Peyer's patch (tissue), 4 donors: ENCODE measurements at regions not wholly inside any gene's neighbourhood (a gene's known extent, or its start where the extent isn't known, plus 50 kb on each side); places are given as distances from the start of the nearest gene placed in this dataset.

Experiments
- DNase-seq, 3 donors: peaks; one replicate each; pipeline ENCODE4 v3.0.0-alpha.2; 2017 to 2019
- H3K27ac ChIP-seq, 4 donors: fragments of 200-600 bp; sonication (generic); one replicate each; pipeline ENCODE4 v1.5.1; 2016 to 2019
- H3K27me3 ChIP-seq, 2 donors: fragments of 200-600 bp; sonication (generic); one replicate each; pipeline ENCODE4 v1.5.1; 2019
- H3K36me3 ChIP-seq, 3 donors: fragments of 200-600 bp; sonication (generic); one replicate each; pipeline ENCODE4 v1.5.1; 2016 to 2019
- H3K4me1 ChIP-seq, 4 donors: fragments of 200-600 bp; sonication (generic); one replicate each; pipeline ENCODE4 v1.5.1; 2016 to 2019
- H3K4me3 ChIP-seq, 4 donors: fragments of 200-600 bp; sonication (generic); 1 replicate in 3 of 4; 2 replicates in 1 of 4; pipeline ENCODE4 v1.5.1; 2016 to 2019; ENCODE audit warnings: mild to moderate bottlenecking in 1 of 4
- H3K9me3 ChIP-seq, 4 donors: fragments of 200-600 bp; sonication (generic); one replicate each; pipeline ENCODE4 v1.5.1; 2016 to 2019; ENCODE audit warnings: mild to moderate bottlenecking in 1 of 4
- CTCF ChIP-seq, 6 experiments: fragments of 450-650 bp in 4 of 6; fragments of 200-600 bp in 2 of 6; sonication (generic) in 1 of 6; IDR thresholded peaks; one replicate each; pipeline ENCODE4 v1.5.1; 2017 to 2019; ENCODE audit warnings: antibody characterized with exemption in 6 of 6, mild to moderate bottlenecking in 3 of 6, moderate library complexity in 1 of 6
- POLR2A ChIP-seq, 2 donors: fragments of 450-650 bp; IDR thresholded peaks; one replicate each; pipeline ENCODE4 v1.5.1; 2017; ENCODE audit warnings: antibody characterized with exemption in 2 of 2, mild to moderate bottlenecking in 2 of 2, moderate library complexity in 2 of 2

GRCh38 chr6:156160007-156160794 is 617.0 kb upstream of the ARID1B start:
- TF ChIP-seq CTCF (IDR thresholded peaks at IDR 0.05) = no peak
- TF ChIP-seq POLR2A (IDR thresholded peaks at IDR 0.05) = no peak
- no peaks in the 10 kb centered on the region for H3K27me3 ChIP-seq
- H3K4me3 ChIP-seq = no peak overlapping the region
- H3K27ac ChIP-seq = no peak overlapping the region
- no peaks in the 10 kb centered on the region for H3K36me3 ChIP-seq
- no peaks in the 10 kb centered on the region for H3K9me3 ChIP-seq
- no peak for DNase-seq
- no peaks in the 10 kb centered on the region for H3K4me1 ChIP-seq

GRCh38 chr6:156154896-156155295 is 622.3 kb upstream of the ARID1B start:
- DNase-seq = no peak
- TF ChIP-seq POLR2A (IDR thresholded peaks at IDR 0.05) (no peak), CTCF (IDR thresholded peaks at IDR 0.05) (no peak)
- H3K27me3 ChIP-seq = no peaks in the 10 kb centered on the region
- no peaks in the 10 kb centered on the region for H3K4me1 ChIP-seq
- no peaks in the 10 kb centered on the region for H3K36me3 ChIP-seq
- H3K9me3 ChIP-seq = no peaks in the 10 kb centered on the region
- no peak overlapping the region for H3K27ac ChIP-seq
- no peak overlapping the region for H3K4me3 ChIP-seq

- TF ChIP-seq POLR2A (IDR thresholded peaks at IDR 0.05) (no peak), CTCF (IDR thresholded peaks at IDR 0.05) (no peak)
- H3K4me3 ChIP-seq = no peak overlapping the region
- no peaks in the 10 kb centered on the region for H3K9me3 ChIP-seq
- no peak overlapping the region for H3K27ac ChIP-seq
- DNase-seq = no peak
- no peaks in the 10 kb centered on the region for H3K27me3 ChIP-seq
- H3K4me1 ChIP-seq = no peaks in the 10 kb centered on the region
- H3K36me3 ChIP-seq = no peaks in the 10 kb centered on the region
Observed at GRCh38 chr6:156150391-156150790, 626.8 kb upstream of the ARID1B start.

GRCh38 chr6:156146891-156147290 is 630.3 kb upstream of the ARID1B start:
- Histone ChIP-seq H3K4me1 (no peaks in the 10 kb centered on the region), H3K36me3 (no peaks in the 10 kb centered on the region), H3K9me3 (no peaks in the 10 kb centered on the region), H3K27me3 (no peaks in the 10 kb centered on the region), H3K27ac (no peak overlapping the region), H3K4me3 (no peak overlapping the region)
- TF ChIP-seq CTCF (IDR thresholded peaks at IDR 0.05) = no peak
- TF ChIP-seq POLR2A (IDR thresholded peaks at IDR 0.05) = no peak
- DNase-seq = no peak

GRCh38 chr6:156131221-156131903 is 645.8 kb upstream of the ARID1B start:
- no peak for TF ChIP-seq POLR2A (IDR thresholded peaks at IDR 0.05)
- no peak for TF ChIP-seq CTCF (IDR thresholded peaks at IDR 0.05)
- Histone ChIP-seq H3K36me3 (no peaks in the 10 kb centered on the region), H3K4me3 (no peak overlapping the region), H3K27ac (peak overlapping the region in 2 of 4 donors; percentile 21 to 22), H3K9me3 (peaks cover 0 to 3% (median 0%) of the 10 kb centered on the region in 4 donors), H3K4me1 (no peaks in the 10 kb centered on the region), H3K27me3 (no peaks in the 10 kb centered on the region)
- DNase-seq = peak in 2 of 3 donors; percentile 47 to 63
